SK-N-SH (cell line): ENCODE measurements at regions not wholly inside any gene's neighbourhood (a gene's known extent, or its start where the extent isn't known, plus 50 kb on each side); places are given as distances from the start of the nearest gene placed in this dataset.
"Not testable (repeated sequence)": the region's sequence is repeated elsewhere in the genome, so short reads cannot be mapped to it uniquely, and the experiment has no call there.

Experiments
- CTCF ChIA-PET: fragments of 300-600, 350-600 bp; formaldehyde crosslinking; extraction: SDS; loops from one replicate; lab custom pipeline; 2021; lab: Yijun Ruan, JAX
- POLR2A ChIA-PET: fragments of 350-600 bp; sonication (Branson Sonifier 250); formaldehyde crosslinking; extraction: SDS; loops from one replicate; lab custom pipeline; 2020; ENCODE audit warnings: antibody characterized with exemption, inconsistent platforms; lab: Yijun Ruan, JAX
- DNase-seq: peaks from one replicate; pipeline ENCODE4 v3.0.0; 2012
- H2AFZ ChIP-seq: fragments of 200-600 bp; sonication (generic); 2 replicates; pipeline ENCODE4 v1.8.1; 2016; ENCODE audit warnings: antibody characterized with exemption, mild to moderate bottlenecking, low read depth
- H3F3A ChIP-seq: fragments of 200-600 bp; sonication (generic); replicated peaks from 2 replicates; pipeline ENCODE3; 2016; ENCODE audit warnings: antibody characterized with exemption, mild to moderate bottlenecking; ENCODE audit not compliant: insufficient read depth
- H3K27ac ChIP-seq, 2 experiments: fragments of 200-500 bp in 1 of 2; fragments of 200-600 bp in 1 of 2; sonication (Bioruptor generic) in 1 of 2; sonication (generic), shearing (Covaris generic) in 1 of 2; 2 replicates each; pipeline versions ENCODE4 v1.5.1 to v1.6.1; 2014 to 2016; ENCODE audit warnings: low read depth in 2 of 2, inconsistent platforms in 1 of 2, low read length in 1 of 2, mild to moderate bottlenecking in 1 of 2, mixed read lengths in 1 of 2
- H3K27me3 ChIP-seq: fragments of 200-600 bp; sonication (generic), shearing (Covaris generic); 2 replicates; pipeline ENCODE4 v1.6.1; 2016; ENCODE audit warnings: mixed run types; ENCODE audit not compliant: insufficient read depth
- H3K36me3 ChIP-seq, 2 experiments: fragments of 200-500 bp in 1 of 2; fragments of 200-600 bp in 1 of 2; sonication (Bioruptor generic) in 1 of 2; sonication (generic) in 1 of 2; replicated peaks in 1 of 2; 2 replicates each; pipeline versions ENCODE3 to v1.5.1; 2014 to 2016; ENCODE audit warnings: low read length in 1 of 2, mild to moderate bottlenecking in 1 of 2; ENCODE audit not compliant: insufficient read depth in 2 of 2, control insufficient read depth in 1 of 2
- H3K4me1 ChIP-seq, 2 experiments: fragments of 200-500 bp in 1 of 2; fragments of 200-600 bp in 1 of 2; sonication (Bioruptor generic) in 1 of 2; sonication (generic), shearing (Covaris generic) in 1 of 2; 2 replicates each; pipeline versions ENCODE4 v1.5.1 to v1.6.1; 2014 to 2016; ENCODE audit warnings: low read depth in 1 of 2, low read length in 1 of 2, mixed run types in 1 of 2; ENCODE audit not compliant: insufficient read depth in 2 of 2, control insufficient read depth in 1 of 2
- H3K4me2 ChIP-seq: fragments of 200-600 bp; sonication (generic), shearing (Covaris generic); 2 replicates; pipeline ENCODE4 v1.6.1; 2017; ENCODE audit warnings: mixed run types
- H3K4me3 ChIP-seq, 2 experiments: fragments of 200-500 bp in 1 of 2; fragments of 200-600 bp in 1 of 2; sonication (Bioruptor generic) in 1 of 2; sonication (generic), shearing (Covaris generic) in 1 of 2; 2 replicates each; pipeline versions ENCODE4 v1.5.1 to v1.8.1; 2014 to 2016; ENCODE audit warnings: low read depth in 2 of 2, inconsistent platforms in 1 of 2, low read length in 1 of 2, mild to moderate bottlenecking in 1 of 2, mixed read lengths in 1 of 2, moderate library complexity in 1 of 2
- H3K79me2 ChIP-seq: fragments of 200-600 bp; sonication (generic); 2 replicates; pipeline ENCODE4 v1.8.1; 2017; ENCODE audit warnings: mild to moderate bottlenecking; ENCODE audit not compliant: insufficient read depth
- H3K9ac ChIP-seq: fragments of 200-600 bp; sonication (generic); 2 replicates; pipeline ENCODE4 v1.6.1; 2017; ENCODE audit warnings: mixed run types
- H3K9me2 ChIP-seq: fragments of 200-600 bp; sonication (generic); 2 replicates; pipeline ENCODE4 v1.6.1; 2017; ENCODE audit warnings: mixed run types
- H3K9me3 ChIP-seq: fragments of 200-600 bp; sonication (generic); 2 replicates; pipeline ENCODE4 v1.6.1; 2017; ENCODE audit warnings: mixed run types, mild to moderate bottlenecking, moderate library complexity
- H4K20me1 ChIP-seq: fragments of 200-600 bp; sonication (generic); 2 replicates; pipeline ENCODE4 v1.6.1; 2017; ENCODE audit warnings: mild to moderate bottlenecking, mixed run types; ENCODE audit not compliant: insufficient read depth
- WGBS: methylation state at CpG from one replicate; pipeline ENCODE4 v1.1.6; 2017; ENCODE audit warnings: low lambda C conversion rate; 5-methylcytosine and 5-hydroxymethylcytosine counted together
- small RNA-seq, 7 experiments: library from RNA; depleted of rRNA; stranded (forward); fragments of <200 nt; gene quantifications; one replicate each; pipeline ENCODE3, GENCODE V24; 2012
- TF ChIP-seq, protein P1 (sequence below): IDR thresholded peaks from 2 replicates; pipeline ENCODE4 v1.4.0; 2012; ENCODE audit warnings: low read depth, borderline replicate concordance

DNA sequence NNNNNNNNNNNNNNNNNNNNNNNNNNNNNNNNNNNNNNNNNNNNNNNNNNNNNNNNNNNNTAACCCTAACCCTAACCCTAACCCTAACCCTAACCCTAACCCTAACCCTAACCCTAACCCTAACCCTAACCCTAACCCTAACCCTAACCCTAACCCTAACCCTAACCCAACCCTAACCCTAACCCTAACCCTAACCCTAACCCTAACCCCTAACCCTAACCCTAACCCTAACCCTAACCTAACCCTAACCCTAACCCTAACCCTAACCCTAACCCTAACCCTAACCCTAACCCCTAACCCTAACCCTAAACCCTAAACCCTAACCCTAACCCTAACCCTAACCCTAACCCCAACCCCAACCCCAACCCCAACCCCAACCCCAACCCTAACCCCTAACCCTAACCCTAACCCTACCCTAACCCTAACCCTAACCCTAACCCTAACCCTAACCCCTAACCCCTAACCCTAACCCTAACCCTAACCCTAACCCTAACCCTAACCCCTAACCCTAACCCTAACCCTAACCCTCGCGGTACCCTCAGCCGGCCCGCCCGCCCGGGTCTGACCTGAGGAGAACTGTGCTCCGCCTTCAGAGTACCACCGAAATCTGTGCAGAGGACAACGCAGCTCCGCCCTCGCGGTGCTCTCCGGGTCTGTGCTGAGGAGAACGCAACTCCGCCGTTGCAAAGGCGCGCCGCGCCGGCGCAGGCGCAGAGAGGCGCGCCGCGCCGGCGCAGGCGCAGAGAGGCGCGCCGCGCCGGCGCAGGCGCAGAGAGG, 441.3 kb downstream of the OR4F29 start:
- H3K79me2 ChIP-seq, H3F3A ChIP-seq, H3K27me3 ChIP-seq, H3K9me3 ChIP-seq, H3K4me3 ChIP-seq, POLR2A ChIA-PET, H2AFZ ChIP-seq, H3K27ac ChIP-seq, DNase-seq, H3K36me3 ChIP-seq, H3K9ac ChIP-seq, H4K20me1 ChIP-seq: not testable (repeated sequence)
- 87% methylated on average over 6 of the region's 37 CpGs for WGBS
- TF ChIP-seq, protein P1, sequence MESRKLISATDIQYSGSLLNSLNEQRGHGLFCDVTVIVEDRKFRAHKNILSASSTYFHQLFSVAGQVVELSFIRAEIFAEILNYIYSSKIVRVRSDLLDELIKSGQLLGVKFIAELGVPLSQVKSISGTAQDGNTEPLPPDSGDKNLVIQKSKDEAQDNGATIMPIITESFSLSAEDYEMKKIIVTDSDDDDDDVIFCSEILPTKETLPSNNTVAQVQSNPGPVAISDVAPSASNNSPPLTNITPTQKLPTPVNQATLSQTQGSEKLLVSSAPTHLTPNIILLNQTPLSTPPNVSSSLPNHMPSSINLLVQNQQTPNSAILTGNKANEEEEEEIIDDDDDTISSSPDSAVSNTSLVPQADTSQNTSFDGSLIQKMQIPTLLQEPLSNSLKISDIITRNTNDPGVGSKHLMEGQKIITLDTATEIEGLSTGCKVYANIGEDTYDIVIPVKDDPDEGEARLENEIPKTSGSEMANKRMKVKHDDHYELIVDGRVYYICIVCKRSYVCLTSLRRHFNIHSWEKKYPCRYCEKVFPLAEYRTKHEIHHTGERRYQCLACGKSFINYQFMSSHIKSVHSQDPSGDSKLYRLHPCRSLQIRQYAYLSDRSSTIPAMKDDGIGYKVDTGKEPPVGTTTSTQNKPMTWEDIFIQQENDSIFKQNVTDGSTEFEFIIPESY = peak; percentile 83
- TF ChIP-seq, all 33 proteins: peak for 1; not testable (repeated sequence) for 32
- H3K4me1 ChIP-seq, CTCF ChIA-PET, H3K9me2 ChIP-seq, H3K4me2 ChIP-seq: not testable (repeated sequence)

Small RNA genes lying in the stretch of these regions (small RNA-seq; reads per million reads assigned to genes)
- gene AL627309.7 (0 reads per million in 7 experiments), gene MIR6859-1 (0 reads per million in 7 experiments), gene MIR6859-2 (0 reads per million in 7 experiments), gene RNU6-1100P (0 reads per million in 7 experiments)
